HG03571 (cell line): ENCODE measurements at regions not wholly inside any gene's neighbourhood (a gene's known extent, or its start where the extent isn't known, plus 50 kb on each side); places are given as distances from the start of the nearest gene placed in this dataset.

Experiments
- ATAC-seq: cut with Tn5 transposase; IDR thresholded peaks from one replicate; pipeline ENCODE4 v1.9.1; 2021; ENCODE audit not compliant: unreplicated experiment

- no peak for ATAC-seq
Measured at GRCh38 chr5:174425271-174425963, 299.0 kb upstream of the MSX2 start.

- ATAC-seq, result no peak
Measured at GRCh38 chr5:174425964-174426290, 298.5 kb upstream of the MSX2 start.

- ATAC-seq, result no peak
Measured at GRCh38 chr5:174426388-174426787, 298.0 kb upstream of the MSX2 start.

- ATAC-seq, result no peak
Measured at GRCh38 chr5:174426851-174427250, 297.5 kb upstream of the MSX2 start.

GRCh38 chr5:174427304-174427703 lies 297.1 kb upstream of the MSX2 start:
- no peak for ATAC-seq

GRCh38 chr5:174428895-174429294 lies 295.5 kb upstream of the MSX2 start:
- no peak for ATAC-seq

GRCh38 chr5:174430940-174431339 lies 293.4 kb upstream of the MSX2 start:
- ATAC-seq, result no peak

GRCh38 chr5:174431504-174431903 lies 292.9 kb upstream of the MSX2 start:
- no peak for ATAC-seq

- ATAC-seq, result no peak
Measured at GRCh38 chr5:174433098-174433497, 291.3 kb upstream of the MSX2 start.

- no peak for ATAC-seq
Measured at GRCh38 chr5:174436750-174437149, 287.6 kb upstream of the MSX2 start.

GRCh38 chr5:174444479-174445188 lies 279.7 kb upstream of the MSX2 start:
- ATAC-seq, result no peak

- no peak for ATAC-seq
Measured at GRCh38 chr5:174446446-174446845, 277.9 kb upstream of the MSX2 start.

GRCh38 chr5:174446988-174447387 lies 277.4 kb upstream of the MSX2 start:
- no peak for ATAC-seq

- no peak for ATAC-seq
Measured at GRCh38 chr5:174448041-174448440, 276.3 kb upstream of the MSX2 start.

- no peak for ATAC-seq
Measured at GRCh38 chr5:174448662-174449061, 275.7 kb upstream of the MSX2 start.

- no peak for ATAC-seq
Measured at GRCh38 chr5:174453690-174454089, 270.7 kb upstream of the MSX2 start.

GRCh38 chr5:174454464-174454863 lies 269.9 kb upstream of the MSX2 start:
- ATAC-seq, result no peak

- ATAC-seq, result no peak
Measured at GRCh38 chr5:174454890-174455289, 269.5 kb upstream of the MSX2 start.

GRCh38 chr5:174455301-174455700 lies 269.1 kb upstream of the MSX2 start:
- ATAC-seq, result no peak

GRCh38 chr5:174457141-174457678 lies 267.2 kb upstream of the MSX2 start:
- ATAC-seq, result no peak

- ATAC-seq, result no peak
Measured at GRCh38 chr5:174459071-174459702, 265.2 kb upstream of the MSX2 start.

GRCh38 chr5:174459832-174460448 lies 264.4 kb upstream of the MSX2 start:
- ATAC-seq, result no peak
